Hepatocyte (in vitro differentiated cells): ENCODE measurements at regions not wholly inside any gene's neighbourhood (a gene's known extent, or its start where the extent isn't known, plus 50 kb on each side); places are given as distances from the start of the nearest gene placed in this dataset.

Source experiments
- CTCF ChIP-seq: fragments of 200-600 bp; sonication (generic); IDR thresholded peaks from 2 replicates; pipeline ENCODE4 v1.5.1; 2016; ENCODE audit warnings: antibody characterized with exemption, mild to moderate bottlenecking; ENCODE audit not compliant: poor library complexity
- EZH2 ChIP-seq: fragments of 200-600 bp; sonication (generic); IDR thresholded peaks from 2 replicates; pipeline ENCODE4 v1.6.1; 2016; ENCODE audit warnings: antibody characterized with exemption, mild to moderate bottlenecking, borderline replicate concordance
- EZH2phosphoT487 ChIP-seq: fragments of 200-600 bp; sonication (generic); IDR thresholded peaks from one replicate; pipeline ENCODE4 v1.6.1; 2018; ENCODE audit warnings: antibody characterized with exemption, mild to moderate bottlenecking, low read depth, moderate library complexity; ENCODE audit not compliant: unreplicated experiment, severe bottlenecking

GRCh38 chr2:12826781-12827180, 110.0 kb downstream of the TRIB2 start:
- TF ChIP-seq CTCF = no peak
- TF ChIP-seq EZH2 = no peak
- no peak for TF ChIP-seq EZH2phosphoT487
